Adrenal gland (tissue), 9 donors: ENCODE measurements at regions not wholly inside any gene's neighbourhood (a gene's known extent, or its start where the extent isn't known, plus 50 kb on each side); places are given as distances from the start of the nearest gene placed in this dataset.

Source experiments
- DNase-seq, 7 donors: peaks; one replicate each; pipeline ENCODE4 v3.0.0-alpha.2; 2019 to 2020
- H3K27ac ChIP-seq, 5 donors: fragments of 200-600 bp; sonication (generic) in 4 of 5; 1 replicate in 3 of 5; 2 replicates in 2 of 5; pipeline versions ENCODE4 v1.5.1 to v1.8.0; 2016 to 2020; ENCODE audit warnings: mild to moderate bottlenecking in 1 of 5
- H3K27me3 ChIP-seq: fragments of 200-600 bp; 2 replicates; pipeline ENCODE4 v1.8.0; 2021
- H3K36me3 ChIP-seq, 2 donors: fragments of 200-600 bp; replicated peaks in 1 of 2; 1 replicate in 1 of 2; 2 replicates in 1 of 2; pipeline versions ENCODE4 v1.5.1 to v1.8.0; 2018 to 2022
- H3K4me1 ChIP-seq, 2 donors: fragments of 200-600 bp; replicated peaks in 1 of 2; 1 replicate in 1 of 2; 2 replicates in 1 of 2; pipeline versions ENCODE4 v1.5.1 to v1.8.0; 2018 to 2021
- H3K4me3 ChIP-seq, 4 donors: fragments of 200-600 bp; sonication (generic) in 3 of 4; one replicate each; pipeline ENCODE4 v1.5.1; 2016 to 2018
- H3K9me3 ChIP-seq, 3 donors: fragments of 200-600 bp; sonication (generic) in 1 of 3; replicated peaks in 1 of 3; 1 replicate in 2 of 3; 2 replicates in 1 of 3; pipeline versions ENCODE4 v1.5.1 to v1.8.0; 2016 to 2021
- POLR2A ChIP-seq, 2 donors: fragments of 450-650 bp; IDR thresholded peaks; one replicate each; pipeline ENCODE4 v1.6.1; 2017; ENCODE audit warnings: antibody characterized with exemption in 2 of 2, mild to moderate bottlenecking in 2 of 2, moderate library complexity in 1 of 2
- WGBS, 4 donors: extraction: QIAGEN DNeasy Blood & Tissue Kit in 2 of 4; methylation state at CpG; one replicate each; pipeline versions ENCODE4 v1.1.5 to v1.1.7; 2013 to 2017; 5-methylcytosine and 5-hydroxymethylcytosine counted together
- intact Hi-C, 2 donors: fragments of 100-400 bp; cut with DNase I; formaldehyde crosslinking; loops; one replicate each; pipeline versions ENCODE4 v1.14.1 to v1.15.0; 2022 to 2023
- TF ChIP-seq, protein P1 (sequence below), 6 experiments: fragments of 450-650 bp in 4 of 6; fragments of 200-600 bp in 2 of 6; sonication (generic) in 1 of 6; IDR thresholded peaks; 1 replicate in 5 of 6; 2 replicates in 1 of 6; pipeline versions ENCODE4 v1.5.1 to v1.8.0; 2016 to 2021; ENCODE audit warnings: antibody characterized with exemption in 6 of 6, mild to moderate bottlenecking in 2 of 6, moderate library complexity in 1 of 6
- donor health status: healthy with polysubstance abuse.
- donor health status: Bipolar disorder and iron deficiency.
- donor health status: DM: yes; HTN: yes; CAD: no.
- donor health status: DM: no; HTN: no; CAD: no.
- donor health status: DM: no; HTN: no; CAD: no.

DNA sequence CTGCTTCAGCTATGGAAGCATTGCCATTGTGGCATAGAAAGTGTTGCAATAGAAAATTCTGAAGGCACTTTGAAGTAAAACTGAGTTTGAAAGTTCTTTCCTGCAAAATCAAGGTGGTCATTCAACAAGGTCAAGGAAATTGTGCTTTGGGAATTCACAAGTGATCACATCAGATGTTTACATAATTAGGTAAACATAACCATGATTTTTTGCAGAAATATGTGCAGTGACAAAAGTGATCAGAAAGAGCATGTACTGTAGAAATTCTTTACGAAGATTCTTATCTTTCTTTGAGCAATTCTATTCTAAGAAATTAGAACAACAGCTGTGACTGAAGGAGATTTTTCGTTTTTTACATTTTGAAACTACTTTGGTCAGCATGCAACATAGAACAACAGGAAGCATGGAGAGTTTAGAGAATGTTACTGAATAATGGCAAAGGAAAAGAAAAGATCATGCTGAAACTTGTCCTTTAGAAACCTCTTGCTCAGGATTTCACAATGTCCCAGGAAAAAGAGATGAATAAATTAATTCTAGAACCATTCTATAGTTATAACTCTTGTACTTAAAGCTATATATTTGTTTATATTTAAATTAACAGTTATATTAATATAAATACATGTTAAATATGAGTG is 643.4 kb upstream of the ARPP21 start:
- H3K9me3 ChIP-seq: no peaks in the 10 kb centered on the region
- no peak overlapping the region for H3K4me3 ChIP-seq
- H3K27me3 ChIP-seq: no peaks in the 10 kb centered on the region
- H3K27ac ChIP-seq: no peak overlapping the region
- TF ChIP-seq, protein P1, sequence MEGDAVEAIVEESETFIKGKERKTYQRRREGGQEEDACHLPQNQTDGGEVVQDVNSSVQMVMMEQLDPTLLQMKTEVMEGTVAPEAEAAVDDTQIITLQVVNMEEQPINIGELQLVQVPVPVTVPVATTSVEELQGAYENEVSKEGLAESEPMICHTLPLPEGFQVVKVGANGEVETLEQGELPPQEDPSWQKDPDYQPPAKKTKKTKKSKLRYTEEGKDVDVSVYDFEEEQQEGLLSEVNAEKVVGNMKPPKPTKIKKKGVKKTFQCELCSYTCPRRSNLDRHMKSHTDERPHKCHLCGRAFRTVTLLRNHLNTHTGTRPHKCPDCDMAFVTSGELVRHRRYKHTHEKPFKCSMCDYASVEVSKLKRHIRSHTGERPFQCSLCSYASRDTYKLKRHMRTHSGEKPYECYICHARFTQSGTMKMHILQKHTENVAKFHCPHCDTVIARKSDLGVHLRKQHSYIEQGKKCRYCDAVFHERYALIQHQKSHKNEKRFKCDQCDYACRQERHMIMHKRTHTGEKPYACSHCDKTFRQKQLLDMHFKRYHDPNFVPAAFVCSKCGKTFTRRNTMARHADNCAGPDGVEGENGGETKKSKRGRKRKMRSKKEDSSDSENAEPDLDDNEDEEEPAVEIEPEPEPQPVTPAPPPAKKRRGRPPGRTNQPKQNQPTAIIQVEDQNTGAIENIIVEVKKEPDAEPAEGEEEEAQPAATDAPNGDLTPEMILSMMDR (IDR thresholded peaks at IDR 0.05): no peak
- TF ChIP-seq POLR2A (IDR thresholded peaks at IDR 0.05): no peak
- no peaks in the 10 kb centered on the region for H3K36me3 ChIP-seq
- WGBS, 4 donors: 41 to 48% (median 43%) methylated on average over 2 of the region's 2 CpGs
- H3K4me1 ChIP-seq: no peaks in the 10 kb centered on the region
- no peak for DNase-seq
- intact Hi-C loops: no loop called here

DNA sequence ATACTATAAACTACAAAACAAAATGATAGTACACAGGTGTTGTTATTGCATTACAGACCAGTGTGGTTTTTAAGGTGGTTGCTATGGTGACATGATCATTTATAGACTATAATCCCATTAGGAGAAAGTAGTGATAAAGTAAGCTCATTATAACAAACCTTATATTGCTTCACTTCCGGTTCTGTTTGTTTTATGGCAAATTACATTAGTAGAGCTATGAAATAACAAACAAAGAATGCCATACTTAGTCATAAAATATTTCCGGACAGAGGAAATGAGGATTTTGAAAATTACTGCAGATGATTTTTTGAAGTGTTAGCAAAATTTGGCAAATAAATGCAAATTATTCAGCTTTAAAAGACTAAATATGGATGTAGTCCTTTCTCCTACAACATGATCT is 640.4 kb upstream of the ARPP21 start:
- intact Hi-C loops: no loop called here
- TF ChIP-seq, protein P1 (IDR thresholded peaks at IDR 0.05): no peak
- TF ChIP-seq POLR2A (IDR thresholded peaks at IDR 0.05): no peak
- no peaks in the 10 kb centered on the region for H3K9me3 ChIP-seq
- DNase-seq: no peak
- H3K27ac ChIP-seq: no peak overlapping the region
- 48 to 70% (median 62%) methylated on average over 2 of the region's 2 CpGs for WGBS, 4 donors
- no peak overlapping the region for H3K4me3 ChIP-seq
- no peaks in the 10 kb centered on the region for H3K36me3 ChIP-seq
- H3K27me3 ChIP-seq: no peaks in the 10 kb centered on the region
- H3K4me1 ChIP-seq: no peaks in the 10 kb centered on the region

DNA sequence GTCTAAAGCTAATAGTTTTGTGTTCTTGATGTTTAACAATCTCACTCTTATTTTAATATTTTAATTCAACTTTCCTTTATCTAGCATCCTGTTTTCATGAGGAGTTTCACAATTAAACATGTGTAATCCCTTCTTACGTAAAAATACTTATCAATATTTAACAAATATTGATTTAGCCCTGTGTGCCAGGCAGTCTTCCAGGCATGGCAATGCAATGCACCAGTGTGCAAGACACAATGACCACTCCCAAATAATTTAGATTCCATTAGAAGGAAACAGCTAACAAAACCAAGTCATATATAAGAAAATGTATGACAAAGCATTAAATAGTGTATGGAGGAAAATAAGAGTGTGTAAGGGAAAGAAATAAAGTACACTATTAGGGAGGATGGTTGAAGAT is 627.1 kb upstream of the ARPP21 start:
- no peaks in the 10 kb centered on the region for H3K9me3 ChIP-seq
- WGBS, 4 donors: 61 to 74% (median 65%) methylated on average over 1 of the region's 1 CpG
- no peak overlapping the region for H3K27ac ChIP-seq
- intact Hi-C loops: no loop called here
- H3K4me1 ChIP-seq: no peaks in the 10 kb centered on the region
- DNase-seq: no peak
- no peaks in the 10 kb centered on the region for H3K36me3 ChIP-seq
- TF ChIP-seq, protein P1 (IDR thresholded peaks at IDR 0.05): no peak
- no peak for TF ChIP-seq POLR2A (IDR thresholded peaks at IDR 0.05)
- H3K4me3 ChIP-seq: no peak overlapping the region
- H3K27me3 ChIP-seq: no peaks in the 10 kb centered on the region

DNA sequence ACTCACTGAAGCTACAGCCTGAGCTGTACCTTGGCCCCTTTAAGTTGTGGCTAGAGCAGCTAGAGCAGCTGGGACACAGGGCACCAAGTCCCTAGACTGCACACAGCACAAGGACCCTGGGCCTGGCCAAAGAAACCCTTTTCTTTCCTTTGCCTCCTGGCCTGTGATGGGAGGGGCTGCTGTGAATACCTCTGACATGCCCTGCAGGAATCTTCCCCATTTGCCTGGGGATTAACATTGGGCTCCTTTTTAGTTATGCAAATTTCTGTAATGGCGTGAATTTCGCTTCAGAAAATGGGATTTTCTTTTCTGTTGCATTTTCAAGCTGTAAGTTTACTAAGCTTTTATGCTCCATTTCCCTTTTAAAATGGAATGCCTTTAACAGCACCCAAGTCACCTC is 611.2 kb upstream of the ARPP21 start:
- H3K9me3 ChIP-seq: no peaks in the 10 kb centered on the region
- H3K4me1 ChIP-seq: no peaks in the 10 kb centered on the region
- DNase-seq: no peak
- intact Hi-C loops: no loop called here
- no peak overlapping the region for H3K4me3 ChIP-seq
- H3K36me3 ChIP-seq: no peaks in the 10 kb centered on the region
- no peaks in the 10 kb centered on the region for H3K27me3 ChIP-seq
- no peak for TF ChIP-seq POLR2A (IDR thresholded peaks at IDR 0.05)
- TF ChIP-seq, protein P1 (IDR thresholded peaks at IDR 0.05): no peak
- no peak overlapping the region for H3K27ac ChIP-seq
- 82 to 93% (median 87%) methylated on average over 2 of the region's 2 CpGs for WGBS, 4 donors
